ENCODE measurements at regions not wholly inside any gene's neighbourhood (a gene's known extent, or its start where the extent isn't known, plus 50 kb on each side); places are given as distances from the start of the nearest gene placed in this dataset.

DNA sequence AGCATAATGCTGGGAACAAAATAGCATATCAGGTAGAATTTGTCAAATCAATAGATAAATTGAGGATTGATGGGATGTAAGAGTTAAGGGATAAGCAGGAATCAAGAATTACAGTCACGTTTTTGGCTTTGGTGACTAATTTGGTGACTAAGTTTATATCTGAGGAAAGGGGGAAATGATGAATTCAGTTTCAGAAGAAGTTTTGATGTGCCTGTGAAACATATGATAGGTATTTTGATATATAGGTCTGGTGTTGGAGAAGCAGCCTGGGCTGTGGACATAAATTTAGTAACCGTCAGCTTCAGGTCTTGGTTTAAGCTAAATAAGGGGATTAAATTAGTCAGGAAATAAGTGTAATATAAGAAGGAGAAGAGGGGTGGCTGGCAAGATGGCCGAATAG is 79.0 kb upstream of the EDA2R start:
- Histone ChIP-seq H3K56ac (ENCODE audit: extremely low read depth, insufficient read depth, low read length) (no peak overlapping the region), H3K18ac (ENCODE audit: low read depth, low read length) (no peak overlapping the region), H4K20me1 (ENCODE audit: insufficient read depth, low read length) (no peaks in the 10 kb centered on the region), H3K27ac (ENCODE audit: insufficient read depth, low read length) (no peak overlapping the region), H3K79me1 (ENCODE audit: low read depth in 1 of 2, low read length in 2 of 2) (no peaks in the 10 kb centered on the region), H4K5ac (ENCODE audit: low read depth, low read length) (no peak overlapping the region), H3K4me1 (ENCODE audit: control insufficient read depth, insufficient read depth, low read length) (no peaks in the 10 kb centered on the region), H4K8ac (ENCODE audit: low read depth in 2 of 2, low read length in 2 of 2) (no peak overlapping the region), H3K27me3 (ENCODE audit: control insufficient read depth, insufficient read depth, low read length) (no peaks in the 10 kb centered on the region), H2AK9ac (replicated peaks; ENCODE audit: low read depth, low read length, poor library complexity) (no peak overlapping the region), H2BK5ac (ENCODE audit: low read depth, low read length, poor library complexity, severe bottlenecking) (no peak overlapping the region), H3K9me3 (ENCODE audit: control insufficient read depth, insufficient read depth, low read length) (no peaks in the 10 kb centered on the region), H2AFZ (replicated peaks; ENCODE audit: low read length, poor library complexity) (no peak overlapping the region), H2AK5ac (ENCODE audit: low read depth, low read length) (no peak overlapping the region), H3K23ac (ENCODE audit: low read depth, low read length) (no peak overlapping the region), H2BK20ac (ENCODE audit: low read depth, low read length) (no peak overlapping the region), H3K14ac (replicated peaks; ENCODE audit: low read depth, low read length) (no peak overlapping the region), H3K9me1 (ENCODE audit: insufficient read depth, low read length) (no peaks in the 10 kb centered on the region), H3K4me3 (ENCODE audit: insufficient read depth, low read depth, low read length) (no peak overlapping the region), H3K36me3 (ENCODE audit: control insufficient read depth, insufficient read depth, low read length) (no peaks in the 10 kb centered on the region), H3K4ac (ENCODE audit: low read depth, low read length) (no peak overlapping the region), H2BK120ac (ENCODE audit: low read depth, low read length) (no peak overlapping the region), H4K91ac (ENCODE audit: insufficient read depth, low read depth, low read length) (no peak overlapping the region), H2BK15ac (ENCODE audit: low read depth, low read length) (no peak overlapping the region), H3K9ac (ENCODE audit: low read depth, low read length) (no peak overlapping the region), H3K4me2 (ENCODE audit: low read depth, low read length) (no peak overlapping the region)
- intact Hi-C loops (cut with micrococcal nuclease) (no loop called here), dilution Hi-C loops (cut with HindIII; ENCODE audit: low sequenced_read_pairs, unreplicated experiment) (no loop called here), in situ Hi-C loops (cut with MboI; ENCODE audit: low sequenced_read_pairs) (no loop called here)
- CTCF ChIA-PET, result no interaction called here
- WGBS, 2 experiments (ENCODE audit: extremely low coverage in 2 of 2, insufficient read length in 1 of 2), result 0% methylated on average over 1 of the region's 3 CpGs; no CpG with 5 or more reads in 1 of the 2 experiments
- POLR2A ChIA-PET (ENCODE audit: unreplicated experiment), result no interaction called here
- DNase-seq, result no peak
- BruUV-seq (replicated peaks), result no TSS peak
- no peak for ATAC-seq (ENCODE audit: low read depth)
- TF ChIP-seq POLR2A (IDR thresholded peaks at IDR 0.05; ENCODE audit: low read depth, low read length) (no peak), MXI1 (IDR thresholded peaks at IDR 0.05; ENCODE audit: borderline replicate concordance, low read depth, low read length) (no peak), BHLHE40 (IDR thresholded peaks at IDR 0.05; ENCODE audit: low read depth, low read length) (peak; percentile 56; the same call in 1 of the 2 replicates), SMC3 (IDR thresholded peaks at IDR 0.05; ENCODE audit: low read depth, low read length) (no peak)
- TF ChIP-seq, protein P1, sequence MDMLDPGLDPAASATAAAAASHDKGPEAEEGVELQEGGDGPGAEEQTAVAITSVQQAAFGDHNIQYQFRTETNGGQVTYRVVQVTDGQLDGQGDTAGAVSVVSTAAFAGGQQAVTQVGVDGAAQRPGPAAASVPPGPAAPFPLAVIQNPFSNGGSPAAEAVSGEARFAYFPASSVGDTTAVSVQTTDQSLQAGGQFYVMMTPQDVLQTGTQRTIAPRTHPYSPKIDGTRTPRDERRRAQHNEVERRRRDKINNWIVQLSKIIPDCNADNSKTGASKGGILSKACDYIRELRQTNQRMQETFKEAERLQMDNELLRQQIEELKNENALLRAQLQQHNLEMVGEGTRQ (IDR thresholded peaks at IDR 0.05; ENCODE audit: low read depth, low read length), result no peak
